ENCODE measurements at regions not wholly inside any gene's neighbourhood (a gene's known extent, or its start where the extent isn't known, plus 50 kb on each side); places are given as distances from the start of the nearest gene placed in this dataset.
A peak's percentile ranks its signal among the peaks of the same experiment; 100 is the strongest.

DNA sequence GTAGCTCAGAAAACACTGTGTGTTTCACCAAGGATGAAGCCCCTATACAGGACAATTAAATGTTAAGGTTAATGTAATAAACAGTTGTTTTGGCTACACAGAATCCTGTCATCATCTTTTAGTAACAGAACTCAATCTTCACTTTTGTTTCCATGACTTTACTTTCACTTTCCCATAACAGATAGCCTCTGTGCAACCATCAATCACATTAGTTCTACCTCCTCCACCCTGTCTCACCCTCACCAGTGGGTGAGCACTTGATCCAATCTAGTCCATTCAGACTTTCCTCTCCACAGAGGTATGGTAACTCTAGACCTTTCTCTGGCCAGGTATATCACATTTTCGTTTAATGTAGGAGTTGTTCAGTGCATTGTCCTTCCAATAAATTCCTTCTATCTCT lies 1018.5 kb downstream of the ADGRL2 start:
- peak overlapping the region in 1 of 3 donors; percentile 4 for H3K4me3 ChIP-seq (ENCODE audit: low read length in 3 of 3)
- H3K9me3 ChIP-seq (ENCODE audit: control insufficient read depth in 3 of 3, low read length in 3 of 3) = no peaks in the 10 kb centered on the region
- H3K9ac ChIP-seq (ENCODE audit: low read depth in 1 of 3, low read length in 3 of 3) = no peak overlapping the region
- H3K27ac ChIP-seq (ENCODE audit: low read depth, low read length) = no peak overlapping the region
- peaks cover 0 to 3% (median 0%) of the 10 kb centered on the region in 3 donors for H3K4me1 ChIP-seq (ENCODE audit: control insufficient read depth in 3 of 3, insufficient read depth in 3 of 3, low read length in 3 of 3)
- H3K27me3 ChIP-seq (ENCODE audit: control insufficient read depth in 3 of 3, insufficient read depth in 3 of 3, low read length in 3 of 3) = no peaks in the 10 kb centered on the region
- H3K36me3 ChIP-seq (ENCODE audit: control insufficient read depth in 3 of 3, insufficient read depth in 3 of 3, low read length in 3 of 3) = no peaks in the 10 kb centered on the region

DNA sequence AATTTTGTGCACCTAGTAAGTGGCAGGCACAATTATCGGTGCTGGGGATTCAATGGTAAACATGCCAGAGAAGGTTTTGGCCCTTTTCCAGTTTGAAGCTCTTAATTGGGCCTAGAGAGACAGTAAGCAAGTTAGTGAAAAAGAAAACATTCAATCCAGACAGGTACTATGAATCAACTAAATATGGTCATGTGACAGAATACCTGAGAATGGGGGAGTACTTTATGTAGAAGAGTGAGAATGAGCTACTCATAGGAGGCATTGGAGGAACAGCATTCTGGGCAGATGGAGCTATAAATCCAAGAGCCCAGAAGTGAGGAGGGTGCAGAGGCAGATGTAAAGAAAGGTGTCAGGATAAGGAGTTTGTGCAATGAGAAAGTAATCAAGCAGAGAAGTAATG lies 1017.9 kb downstream of the ADGRL2 start:
- no peak overlapping the region for H3K4me3 ChIP-seq (ENCODE audit: low read length in 3 of 3)
- H3K9me3 ChIP-seq (ENCODE audit: control insufficient read depth in 3 of 3, low read length in 3 of 3) = no peaks in the 10 kb centered on the region
- no peak overlapping the region for H3K9ac ChIP-seq (ENCODE audit: low read depth in 1 of 3, low read length in 3 of 3)
- H3K27ac ChIP-seq (ENCODE audit: low read depth, low read length) = no peak overlapping the region
- peaks cover 0 to 3% (median 0%) of the 10 kb centered on the region in 3 donors for H3K4me1 ChIP-seq (ENCODE audit: control insufficient read depth in 3 of 3, insufficient read depth in 3 of 3, low read length in 3 of 3)
- no peaks in the 10 kb centered on the region for H3K27me3 ChIP-seq (ENCODE audit: control insufficient read depth in 3 of 3, insufficient read depth in 3 of 3, low read length in 3 of 3)
- no peaks in the 10 kb centered on the region for H3K36me3 ChIP-seq (ENCODE audit: control insufficient read depth in 3 of 3, insufficient read depth in 3 of 3, low read length in 3 of 3)

DNA sequence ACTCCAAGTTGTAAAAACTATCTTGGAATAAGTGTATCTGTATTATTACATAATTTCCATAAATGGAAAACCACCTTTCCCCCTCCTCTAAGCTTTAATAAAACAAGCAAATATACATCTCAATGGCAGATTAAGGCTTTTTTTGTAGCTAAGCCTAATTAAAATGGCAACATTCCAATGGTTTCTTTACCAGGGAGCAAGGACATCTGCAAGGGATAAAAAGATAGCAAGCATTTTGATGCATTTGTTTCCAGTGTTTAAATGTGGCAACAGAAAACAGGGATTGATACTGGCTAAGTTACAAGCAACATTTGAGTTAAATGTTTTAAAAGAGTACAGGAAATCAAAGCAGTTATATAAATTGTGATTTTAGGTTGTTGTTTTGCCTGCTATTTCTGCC lies 1012.7 kb downstream of the ADGRL2 start:
- Histone ChIP-seq H3K36me3 (ENCODE audit: control insufficient read depth in 3 of 3, insufficient read depth in 3 of 3, low read length in 3 of 3) (no peaks in the 10 kb centered on the region), H3K27me3 (ENCODE audit: control insufficient read depth in 3 of 3, insufficient read depth in 3 of 3, low read length in 3 of 3) (no peaks in the 10 kb centered on the region), H3K27ac (ENCODE audit: low read depth, low read length) (no peak overlapping the region), H3K9ac (ENCODE audit: low read depth in 1 of 3, low read length in 3 of 3) (no peak overlapping the region), H3K9me3 (ENCODE audit: control insufficient read depth in 3 of 3, low read length in 3 of 3) (no peaks in the 10 kb centered on the region), H3K4me1 (ENCODE audit: control insufficient read depth in 3 of 3, insufficient read depth in 3 of 3, low read length in 3 of 3) (no peaks in the 10 kb centered on the region), H3K4me3 (ENCODE audit: low read length in 3 of 3) (no peak overlapping the region)

DNA sequence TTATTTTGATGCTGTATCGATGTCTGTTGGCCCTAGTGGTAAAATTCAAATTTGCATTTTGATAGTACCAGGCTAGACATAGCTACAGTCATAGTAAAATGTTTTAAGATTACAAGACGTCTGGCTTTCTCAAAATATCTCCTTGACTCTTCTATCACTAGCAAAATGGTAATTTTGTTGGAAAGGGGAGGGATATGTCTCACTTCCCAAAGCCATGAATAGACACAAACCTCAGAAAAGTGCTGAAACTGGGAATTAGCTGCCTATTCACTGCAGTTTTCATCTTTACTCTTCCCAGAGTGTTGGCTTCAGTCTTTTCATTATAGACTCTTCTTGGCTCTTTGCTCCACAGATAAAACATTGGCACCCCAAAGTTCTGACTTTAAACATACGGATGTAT lies 1009.9 kb downstream of the ADGRL2 start:
- Histone ChIP-seq H3K36me3 (ENCODE audit: control insufficient read depth in 3 of 3, insufficient read depth in 3 of 3, low read length in 3 of 3) (no peaks in the 10 kb centered on the region), H3K4me1 (ENCODE audit: control insufficient read depth in 3 of 3, insufficient read depth in 3 of 3, low read length in 3 of 3) (no peaks in the 10 kb centered on the region), H3K9me3 (ENCODE audit: control insufficient read depth in 3 of 3, low read length in 3 of 3) (no peaks in the 10 kb centered on the region), H3K27ac (ENCODE audit: low read depth, low read length) (no peak overlapping the region), H3K27me3 (ENCODE audit: control insufficient read depth in 3 of 3, insufficient read depth in 3 of 3, low read length in 3 of 3) (no peaks in the 10 kb centered on the region), H3K9ac (ENCODE audit: low read depth in 1 of 3, low read length in 3 of 3) (no peak overlapping the region), H3K4me3 (ENCODE audit: low read length in 3 of 3) (no peak overlapping the region)

DNA sequence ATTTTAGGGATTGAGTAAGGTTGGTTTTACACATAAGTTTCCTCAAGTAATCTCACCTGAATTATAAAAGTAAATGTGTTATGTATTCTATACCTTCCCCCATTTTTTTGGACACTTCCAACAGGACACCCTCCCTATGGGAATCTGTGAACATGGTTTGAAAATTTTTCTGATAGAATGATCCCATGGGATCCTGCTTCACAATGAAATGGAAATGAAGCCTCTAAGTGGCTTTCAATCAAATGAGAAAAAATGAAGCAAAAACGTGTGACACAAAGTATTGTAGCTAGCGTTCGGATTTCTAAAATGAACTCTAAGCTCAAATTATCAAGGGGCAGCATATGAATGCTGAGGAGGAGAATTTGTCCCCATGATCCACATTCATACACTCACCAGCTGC lies 1006.8 kb downstream of the ADGRL2 start:
- Histone ChIP-seq H3K9me3 (ENCODE audit: control insufficient read depth in 3 of 3, low read length in 3 of 3) (no peaks in the 10 kb centered on the region), H3K4me3 (ENCODE audit: low read length in 3 of 3) (no peak overlapping the region), H3K9ac (ENCODE audit: low read depth in 1 of 3, low read length in 3 of 3) (no peak overlapping the region), H3K4me1 (ENCODE audit: control insufficient read depth in 3 of 3, insufficient read depth in 3 of 3, low read length in 3 of 3) (no peaks in the 10 kb centered on the region), H3K27ac (ENCODE audit: low read depth, low read length) (no peak overlapping the region), H3K27me3 (ENCODE audit: control insufficient read depth in 3 of 3, insufficient read depth in 3 of 3, low read length in 3 of 3) (no peaks in the 10 kb centered on the region), H3K36me3 (ENCODE audit: control insufficient read depth in 3 of 3, insufficient read depth in 3 of 3, low read length in 3 of 3) (no peaks in the 10 kb centered on the region)

DNA sequence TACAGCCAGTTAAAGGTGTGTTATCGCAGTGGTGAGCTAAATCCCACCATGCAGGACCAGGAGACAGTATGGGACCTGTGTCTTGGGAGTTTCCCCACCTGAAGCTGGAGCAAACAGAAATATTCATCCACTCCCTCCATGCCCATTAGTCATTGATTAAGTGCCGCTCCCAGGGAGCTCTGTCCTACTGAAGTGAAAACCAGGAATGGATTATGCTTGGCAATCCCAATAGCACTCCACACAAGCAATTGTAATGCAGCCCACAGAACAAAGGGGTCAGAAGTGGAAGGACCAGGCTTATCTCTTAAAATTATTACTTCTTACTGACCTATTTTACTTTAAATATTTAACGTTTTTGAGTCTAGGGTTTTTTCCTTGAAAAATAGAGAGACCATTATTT lies 1005.4 kb downstream of the ADGRL2 start:
- Histone ChIP-seq H3K27me3 (ENCODE audit: control insufficient read depth in 3 of 3, insufficient read depth in 3 of 3, low read length in 3 of 3) (no peaks in the 10 kb centered on the region), H3K27ac (ENCODE audit: low read depth, low read length) (no peak overlapping the region), H3K9ac (ENCODE audit: low read depth in 1 of 3, low read length in 3 of 3) (no peak overlapping the region), H3K4me3 (ENCODE audit: low read length in 3 of 3) (no peak overlapping the region), H3K4me1 (ENCODE audit: control insufficient read depth in 3 of 3, insufficient read depth in 3 of 3, low read length in 3 of 3) (no peaks in the 10 kb centered on the region), H3K9me3 (ENCODE audit: control insufficient read depth in 3 of 3, low read length in 3 of 3) (no peaks in the 10 kb centered on the region), H3K36me3 (ENCODE audit: control insufficient read depth in 3 of 3, insufficient read depth in 3 of 3, low read length in 3 of 3) (no peaks in the 10 kb centered on the region)

DNA sequence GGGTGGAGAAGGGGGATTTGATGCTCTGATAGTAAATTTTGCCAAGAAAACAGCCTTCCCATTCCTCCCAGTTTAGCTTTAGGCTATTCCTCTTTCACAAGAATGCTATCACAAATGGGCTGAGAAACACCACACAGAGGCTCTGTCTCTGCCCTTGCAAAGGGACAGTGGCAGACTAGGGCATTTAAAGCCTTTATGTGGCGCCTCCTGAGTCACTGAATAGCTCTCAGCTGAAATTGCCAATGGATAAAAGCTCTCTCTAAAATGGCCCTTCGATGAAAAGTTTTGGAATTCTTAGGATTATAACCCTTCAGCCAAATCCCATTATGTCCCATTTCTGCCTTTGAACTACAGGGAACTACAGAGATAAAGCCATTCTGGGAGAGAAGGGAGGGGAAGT lies 1000.4 kb downstream of the ADGRL2 start:
- Histone ChIP-seq H3K27ac (ENCODE audit: low read depth, low read length) (no peak overlapping the region), H3K9me3 (ENCODE audit: control insufficient read depth in 3 of 3, low read length in 3 of 3) (no peaks in the 10 kb centered on the region)

DNA sequence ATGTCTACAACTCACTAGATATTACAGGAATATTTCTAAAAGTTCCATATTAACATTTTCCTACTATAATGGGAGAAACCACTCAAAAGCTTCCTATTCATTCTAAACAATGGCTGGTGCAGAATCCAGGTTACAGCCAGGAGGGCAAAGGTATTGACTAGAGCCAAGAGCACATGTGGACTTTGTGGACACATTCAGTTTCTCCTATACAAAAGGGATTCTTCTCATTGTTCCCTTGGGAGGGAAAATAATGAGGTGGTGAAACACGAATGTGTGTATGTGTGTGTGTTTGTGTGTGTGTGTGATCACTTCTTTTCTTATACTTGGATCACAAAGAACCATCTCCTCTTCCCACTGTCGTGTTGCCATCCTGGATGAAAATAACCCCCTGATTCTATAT lies 1000.0 kb downstream of the ADGRL2 start:
- no peaks in the 10 kb centered on the region for H3K27me3 ChIP-seq (ENCODE audit: control insufficient read depth in 3 of 3, insufficient read depth in 3 of 3, low read length in 3 of 3)
- H3K36me3 ChIP-seq (ENCODE audit: control insufficient read depth in 3 of 3, insufficient read depth in 3 of 3, low read length in 3 of 3) = no peaks in the 10 kb centered on the region
- no peaks in the 10 kb centered on the region for H3K4me1 ChIP-seq (ENCODE audit: control insufficient read depth in 3 of 3, insufficient read depth in 3 of 3, low read length in 3 of 3)
- H3K27ac ChIP-seq (ENCODE audit: low read depth, low read length) = no peak overlapping the region
- no peak overlapping the region for H3K9ac ChIP-seq (ENCODE audit: low read depth in 1 of 3, low read length in 3 of 3)
- no peaks in the 10 kb centered on the region for H3K9me3 ChIP-seq (ENCODE audit: control insufficient read depth in 3 of 3, low read length in 3 of 3)
- H3K4me3 ChIP-seq (ENCODE audit: low read length in 3 of 3) = no peak overlapping the region

More for the DNA sequence above, 1000.4 kb downstream of the ADGRL2 start:
- Histone ChIP-seq H3K4me3 (ENCODE audit: low read length in 3 of 3) (no peak overlapping the region), H3K4me1 (ENCODE audit: control insufficient read depth in 3 of 3, insufficient read depth in 3 of 3, low read length in 3 of 3) (no peaks in the 10 kb centered on the region), H3K9ac (ENCODE audit: low read depth in 1 of 3, low read length in 3 of 3) (no peak overlapping the region), H3K36me3 (ENCODE audit: control insufficient read depth in 3 of 3, insufficient read depth in 3 of 3, low read length in 3 of 3) (no peaks in the 10 kb centered on the region), H3K27me3 (ENCODE audit: control insufficient read depth in 3 of 3, insufficient read depth in 3 of 3, low read length in 3 of 3) (no peaks in the 10 kb centered on the region)

DNA sequence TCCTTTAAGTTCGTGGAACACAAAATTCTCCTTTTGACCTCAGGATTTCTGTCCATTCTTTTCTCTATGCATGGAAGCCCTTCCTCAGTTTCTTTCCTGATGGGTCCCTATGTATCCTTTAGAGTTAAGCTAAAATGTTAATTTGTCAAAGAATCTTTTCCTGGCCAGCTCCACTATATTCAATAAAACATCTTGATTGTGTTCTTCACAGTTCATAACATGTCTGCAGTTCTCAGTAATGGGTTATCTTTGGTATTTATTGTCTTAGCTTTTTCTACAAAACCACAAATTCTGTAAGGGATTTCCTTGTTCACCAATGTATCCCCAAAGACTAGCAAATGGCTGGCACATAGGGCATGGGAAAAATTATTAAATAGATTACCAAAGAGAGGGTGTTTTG lies 998.5 kb downstream of the ADGRL2 start:
- H3K27ac ChIP-seq (ENCODE audit: low read depth, low read length) = no peak overlapping the region
- H3K9ac ChIP-seq (ENCODE audit: low read depth in 1 of 3, low read length in 3 of 3) = no peak overlapping the region
- no peak overlapping the region for H3K4me3 ChIP-seq (ENCODE audit: low read length in 3 of 3)
- no peaks in the 10 kb centered on the region for H3K9me3 ChIP-seq (ENCODE audit: control insufficient read depth in 3 of 3, low read length in 3 of 3)
- no peaks in the 10 kb centered on the region for H3K4me1 ChIP-seq (ENCODE audit: control insufficient read depth in 3 of 3, insufficient read depth in 3 of 3, low read length in 3 of 3)
- H3K27me3 ChIP-seq (ENCODE audit: control insufficient read depth in 3 of 3, insufficient read depth in 3 of 3, low read length in 3 of 3) = no peaks in the 10 kb centered on the region
- H3K36me3 ChIP-seq (ENCODE audit: control insufficient read depth in 3 of 3, insufficient read depth in 3 of 3, low read length in 3 of 3) = no peaks in the 10 kb centered on the region

DNA sequence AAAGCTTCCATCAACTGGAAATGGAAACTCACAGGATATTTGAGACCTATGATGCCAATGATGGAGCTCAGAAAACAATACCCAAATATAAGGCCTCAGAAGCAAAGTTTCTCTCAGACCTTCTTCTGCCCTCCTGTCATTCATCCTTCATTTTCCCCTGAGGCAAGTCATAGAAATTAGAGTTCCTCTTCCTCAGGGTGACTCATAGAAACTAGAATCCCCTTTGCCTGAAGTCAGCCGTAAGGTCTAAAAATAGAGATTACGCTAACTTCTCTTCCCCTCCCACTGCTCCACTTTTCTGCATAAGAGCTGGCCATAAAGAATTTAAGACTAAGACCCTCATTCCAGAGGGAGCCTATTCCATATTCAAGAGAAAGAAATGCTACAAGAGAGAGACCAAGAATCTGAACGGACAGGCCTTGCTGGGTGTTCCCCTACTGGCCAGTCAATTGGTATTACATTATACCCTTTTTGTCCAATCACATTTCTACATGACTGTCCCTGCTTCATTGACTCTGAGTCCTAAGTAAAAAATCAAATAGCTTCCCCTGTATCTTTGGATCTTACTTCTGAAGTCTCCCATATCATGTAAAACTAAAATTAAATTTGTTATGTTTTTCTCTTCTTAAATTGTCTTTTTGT lies 994.9 kb downstream of the ADGRL2 start:
- no peak overlapping the region for H3K27ac ChIP-seq (ENCODE audit: low read depth, low read length)
- no peaks in the 10 kb centered on the region for H3K9me3 ChIP-seq (ENCODE audit: control insufficient read depth in 3 of 3, low read length in 3 of 3)
- no peaks in the 10 kb centered on the region for H3K4me1 ChIP-seq (ENCODE audit: control insufficient read depth in 3 of 3, insufficient read depth in 3 of 3, low read length in 3 of 3)
- H3K27me3 ChIP-seq (ENCODE audit: control insufficient read depth in 3 of 3, insufficient read depth in 3 of 3, low read length in 3 of 3) = no peaks in the 10 kb centered on the region
- no peak overlapping the region for H3K4me3 ChIP-seq (ENCODE audit: low read length in 3 of 3)
- no peak overlapping the region for H3K9ac ChIP-seq (ENCODE audit: low read depth in 1 of 3, low read length in 3 of 3)
- H3K36me3 ChIP-seq (ENCODE audit: control insufficient read depth in 3 of 3, insufficient read depth in 3 of 3, low read length in 3 of 3) = no peaks in the 10 kb centered on the region

All from skeletal muscle tissue (tissue), 3 donors.